Caco-2 (cell line): ENCODE measurements at regions not wholly inside any gene's neighbourhood (a gene's known extent, or its start where the extent isn't known, plus 50 kb on each side); places are given as distances from the start of the nearest gene placed in this dataset.

Experiments
- BruUV-seq: library from RNA; stranded (reverse); fragments of 400-500 nt; replicated peaks from 2 replicates; lab custom pipeline; 2021; lab: Mats Ljungman, UMichigan
- CTCF ChIA-PET: fragments of 300-600 bp; sonication (Branson Sonifier 250); formaldehyde crosslinking; loops from one replicate; lab custom pipeline; 2022; ENCODE audit warnings: antibody characterized with exemption; lab: Charles Lee
- POLR2A ChIA-PET: fragments of 300-600 bp; sonication (Branson Sonifier 250); formaldehyde crosslinking; loops from one replicate; lab custom pipeline; 2022; ENCODE audit warnings: antibody characterized with exemption; lab: Charles Lee
- DNase-seq, 2 experiments: peaks; one replicate each; pipeline versions ENCODE4 v3.0.0 to v3.0.0-alpha.2; 2020 to 2022
- H3K27me3 ChIP-seq: replicated peaks from 2 replicates; pipeline ENCODE4 v1.6.0; 2011; ENCODE audit warnings: low read length; ENCODE audit not compliant: control insufficient read depth, insufficient read depth
- H3K36me3 ChIP-seq: 2 replicates; pipeline ENCODE4 v1.5.1; 2011; ENCODE audit warnings: low read length; ENCODE audit not compliant: control insufficient read depth, insufficient read depth
- H3K4me1 ChIP-seq: fragments of 250-450 bp; sonication (Bioruptor Pico); 2 replicates; pipeline ENCODE4 v1.5.1; 2020; ENCODE audit warnings: mild to moderate bottlenecking
- H3K4me3 ChIP-seq: 2 replicates; pipeline ENCODE4 v1.5.1; 2011; ENCODE audit warnings: low read depth, mild to moderate bottlenecking, control low read depth, low read length
- H3K9me3 ChIP-seq: fragments of 250-450 bp; sonication (Bioruptor Pico); 2 replicates; pipeline ENCODE4 v1.5.1; 2020; ENCODE audit warnings: mild to moderate bottlenecking, moderate library complexity
- H3K27ac Mint-ChIP-seq: one replicate; pipeline ENCODE4 v1.8.0; 2022; ENCODE audit warnings: mixed read lengths; ENCODE audit not compliant: unreplicated experiment
- H3K27me3 Mint-ChIP-seq: one replicate; pipeline ENCODE4 v1.8.0; 2022; ENCODE audit warnings: mixed read lengths; ENCODE audit not compliant: insufficient read depth, unreplicated experiment
- H3K36me3 Mint-ChIP-seq: one replicate; pipeline ENCODE4 v1.8.0; 2022; ENCODE audit warnings: mild to moderate bottlenecking, mixed read lengths; ENCODE audit not compliant: insufficient read depth, unreplicated experiment
- H3K4me1 Mint-ChIP-seq: one replicate; pipeline ENCODE4 v1.8.0; 2022; ENCODE audit warnings: low read depth, mixed read lengths; ENCODE audit not compliant: unreplicated experiment
- H3K4me3 Mint-ChIP-seq: one replicate; pipeline ENCODE4 v1.8.0; 2022; ENCODE audit warnings: mild to moderate bottlenecking, moderate library complexity, mixed read lengths; ENCODE audit not compliant: unreplicated experiment
- H3K9me3 Mint-ChIP-seq: one replicate; pipeline ENCODE4 v1.8.0; 2022; ENCODE audit warnings: mixed read lengths; ENCODE audit not compliant: unreplicated experiment
- intact Hi-C: fragments of 100-400 bp; cut with micrococcal nuclease; formaldehyde crosslinking; loops from one replicate; pipeline ENCODE4 v1.10.0; 2022; ENCODE audit not compliant: unreplicated experiment
- TF ChIP-seq, protein P1 (sequence below), 2 experiments: fragments of 200-600 bp in 1 of 2; IDR thresholded peaks; 1 replicate in 1 of 2; 2 replicates in 1 of 2; pipeline versions ENCODE4 v1.5.1 to v1.8.0; 2011 to 2022; ENCODE audit warnings: antibody characterized with exemption in 1 of 2, control low read depth in 1 of 2, inconsistent platforms in 1 of 2, low read depth in 1 of 2, low read length in 1 of 2, mild to moderate bottlenecking in 1 of 2, moderate library complexity in 1 of 2; ENCODE audit not compliant: insufficient read depth in 1 of 2, severe bottlenecking in 1 of 2, unreplicated experiment in 1 of 2

DNA sequence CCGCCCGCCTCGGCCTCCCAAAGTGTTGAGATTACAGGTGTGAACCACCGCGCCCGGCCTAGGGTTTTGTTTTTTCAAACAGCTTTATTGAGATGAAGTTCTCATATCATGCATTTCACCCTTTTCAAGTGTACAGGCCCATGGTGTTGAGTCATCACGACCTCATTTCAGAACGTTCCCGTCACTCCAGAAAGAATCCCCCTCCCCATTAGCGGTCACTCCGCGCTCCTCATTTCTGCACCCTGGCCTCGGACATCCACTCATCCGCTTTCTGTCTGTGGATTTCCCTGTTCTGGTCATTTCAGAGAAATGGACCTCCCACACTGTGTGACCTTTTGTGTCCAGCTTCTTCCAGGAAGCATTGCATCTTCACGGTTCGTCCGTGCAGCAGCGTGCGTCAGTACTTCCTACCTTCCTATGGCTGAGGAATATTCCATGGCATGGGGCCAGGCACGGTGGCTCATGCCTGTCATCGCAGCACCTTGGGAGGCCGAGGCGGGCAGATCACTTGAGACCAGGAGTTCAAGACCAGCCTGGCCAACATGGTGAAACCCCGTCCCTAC lies 135.2 kb upstream of the GSE1 start:
- Mint-ChIP-seq H3K36me3 (no peaks in the 10 kb centered on the region), H3K27me3 (no peaks in the 10 kb centered on the region), H3K9me3 (no peaks in the 10 kb centered on the region), H3K4me1 (peaks cover 14% of the 10 kb centered on the region), H3K4me3 (no peak overlapping the region), H3K27ac (peak overlapping the region; percentile 22)
- ChIA-PET CTCF (no interaction called here), POLR2A (no interaction called here)
- intact Hi-C loops = no loop called here
- no peaks in the 10 kb centered on the region for H3K9me3 ChIP-seq
- no peaks in the 10 kb centered on the region for H3K36me3 ChIP-seq
- BruUV-seq = no TSS peak
- no peak overlapping the region for H3K4me3 ChIP-seq
- H3K4me1 ChIP-seq = peaks cover 11% of the 10 kb centered on the region; the same call in 1 of the 2 replicates
- TF ChIP-seq, protein P1, sequence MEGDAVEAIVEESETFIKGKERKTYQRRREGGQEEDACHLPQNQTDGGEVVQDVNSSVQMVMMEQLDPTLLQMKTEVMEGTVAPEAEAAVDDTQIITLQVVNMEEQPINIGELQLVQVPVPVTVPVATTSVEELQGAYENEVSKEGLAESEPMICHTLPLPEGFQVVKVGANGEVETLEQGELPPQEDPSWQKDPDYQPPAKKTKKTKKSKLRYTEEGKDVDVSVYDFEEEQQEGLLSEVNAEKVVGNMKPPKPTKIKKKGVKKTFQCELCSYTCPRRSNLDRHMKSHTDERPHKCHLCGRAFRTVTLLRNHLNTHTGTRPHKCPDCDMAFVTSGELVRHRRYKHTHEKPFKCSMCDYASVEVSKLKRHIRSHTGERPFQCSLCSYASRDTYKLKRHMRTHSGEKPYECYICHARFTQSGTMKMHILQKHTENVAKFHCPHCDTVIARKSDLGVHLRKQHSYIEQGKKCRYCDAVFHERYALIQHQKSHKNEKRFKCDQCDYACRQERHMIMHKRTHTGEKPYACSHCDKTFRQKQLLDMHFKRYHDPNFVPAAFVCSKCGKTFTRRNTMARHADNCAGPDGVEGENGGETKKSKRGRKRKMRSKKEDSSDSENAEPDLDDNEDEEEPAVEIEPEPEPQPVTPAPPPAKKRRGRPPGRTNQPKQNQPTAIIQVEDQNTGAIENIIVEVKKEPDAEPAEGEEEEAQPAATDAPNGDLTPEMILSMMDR (IDR thresholded peaks at IDR 0.05; ENCODE audit: insufficient read depth in 1 of 2, low read depth in 1 of 2, low read length in 1 of 2, severe bottlenecking in 1 of 2, unreplicated experiment in 1 of 2) = no peak
- H3K27me3 ChIP-seq = no peaks in the 10 kb centered on the region
- DNase-seq = no peak

DNA sequence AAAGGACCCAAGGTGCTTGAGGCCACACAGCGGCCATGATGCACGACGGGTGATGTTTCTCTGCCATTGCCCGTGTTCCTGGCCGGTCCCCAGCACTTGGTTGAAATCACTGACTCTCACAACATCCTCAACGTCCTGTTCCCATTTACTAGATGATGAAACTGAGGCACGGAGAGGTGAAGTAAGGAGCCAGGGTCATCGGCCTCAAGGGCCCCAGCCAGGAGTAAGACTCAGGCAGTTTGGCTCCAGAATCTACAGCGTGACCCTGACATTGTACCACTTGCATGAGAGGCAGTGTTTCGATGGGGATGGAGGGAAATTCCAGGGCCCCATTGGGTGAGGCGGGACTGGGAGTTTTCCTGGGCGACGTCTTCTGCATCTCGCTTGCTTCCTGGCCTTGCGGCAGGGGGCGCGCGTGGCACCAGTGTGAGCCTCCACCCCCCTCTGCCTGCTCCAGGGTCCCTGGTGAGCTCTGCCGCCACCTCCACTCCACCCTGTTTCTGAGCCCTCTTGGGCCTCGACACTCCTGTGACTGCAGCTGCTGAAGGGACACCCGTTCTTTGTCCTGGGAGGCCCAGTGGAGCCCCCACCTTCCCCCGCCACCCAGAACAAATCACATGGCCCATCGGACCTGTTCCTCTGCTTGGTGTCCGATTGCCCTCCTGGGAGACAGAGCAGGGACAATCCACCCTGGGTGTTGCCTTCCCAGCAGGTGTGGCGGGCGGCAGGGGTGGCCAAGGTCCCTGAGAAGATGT lies 133.0 kb upstream of the GSE1 start:
- BruUV-seq = no TSS peak
- no peaks in the 10 kb centered on the region for H3K27me3 Mint-ChIP-seq
- intact Hi-C loops = no loop called here
- no peak overlapping the region for H3K27ac Mint-ChIP-seq
- Histone ChIP-seq H3K9me3 (no peaks in the 10 kb centered on the region), H3K36me3 (no peaks in the 10 kb centered on the region), H3K4me3 (no peak overlapping the region), H3K27me3 (no peaks in the 10 kb centered on the region), H3K4me1 (peaks cover 5% of the 10 kb centered on the region; the same call in 1 of the 2 replicates)
- no peak overlapping the region for H3K4me3 Mint-ChIP-seq
- no peaks in the 10 kb centered on the region for H3K36me3 Mint-ChIP-seq
- ChIA-PET CTCF (interaction anchor here (0.5 kb wide), 1 partner anchor 78 kb away, joined by 3 read pairs; no protein-coding TSS in a partner anchor), POLR2A (interaction anchor here (0.5 kb wide), 1 partner anchor 34 kb away, joined by 3 read pairs; no protein-coding TSS in a partner anchor)
- DNase-seq = peak in 1 of 2 experiments; percentile 37
- H3K4me1 Mint-ChIP-seq = peaks cover 13% of the 10 kb centered on the region
- TF ChIP-seq, protein P1 (IDR thresholded peaks at IDR 0.05; ENCODE audit: insufficient read depth in 1 of 2, low read depth in 1 of 2, low read length in 1 of 2, severe bottlenecking in 1 of 2, unreplicated experiment in 1 of 2) = no peak
- no peaks in the 10 kb centered on the region for H3K9me3 Mint-ChIP-seq

DNA sequence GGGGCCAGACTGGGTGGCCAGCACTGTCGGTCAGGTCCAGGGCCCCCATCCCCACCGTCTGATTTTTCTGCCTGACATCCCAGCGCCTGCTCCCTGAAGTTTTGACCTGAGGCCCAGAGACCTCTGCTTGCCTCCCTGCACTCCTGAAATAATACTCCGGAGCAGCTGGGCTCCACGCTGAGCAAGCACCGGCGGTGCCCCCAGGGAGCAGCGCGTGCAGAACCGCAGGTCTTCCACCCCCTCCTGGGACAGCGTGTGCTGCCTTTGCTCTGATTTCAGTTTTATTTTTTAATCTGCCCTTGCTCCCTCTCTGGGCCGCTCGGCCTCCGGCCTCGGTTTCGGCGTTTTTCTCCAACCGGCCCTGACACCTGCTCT lies 132.4 kb upstream of the GSE1 start:
- no peaks in the 10 kb centered on the region for H3K27me3 Mint-ChIP-seq
- no peaks in the 10 kb centered on the region for H3K9me3 Mint-ChIP-seq
- DNase-seq = no peak
- Histone ChIP-seq H3K9me3 (no peaks in the 10 kb centered on the region), H3K27me3 (no peaks in the 10 kb centered on the region), H3K4me1 (peaks cover 5% of the 10 kb centered on the region; the same call in 1 of the 2 replicates), H3K4me3 (no peak overlapping the region), H3K36me3 (no peaks in the 10 kb centered on the region)
- intact Hi-C loops = no loop called here
- no peak overlapping the region for H3K27ac Mint-ChIP-seq
- H3K4me1 Mint-ChIP-seq = peaks cover 13% of the 10 kb centered on the region
- ChIA-PET POLR2A (no interaction called here), CTCF (no interaction called here)
- no TSS peak for BruUV-seq
- H3K36me3 Mint-ChIP-seq = no peaks in the 10 kb centered on the region
- TF ChIP-seq, protein P1 (IDR thresholded peaks at IDR 0.05; ENCODE audit: insufficient read depth in 1 of 2, low read depth in 1 of 2, low read length in 1 of 2, severe bottlenecking in 1 of 2, unreplicated experiment in 1 of 2) = no peak
- H3K4me3 Mint-ChIP-seq = no peak overlapping the region
